ENCODE measurements at regions not wholly inside any gene's neighbourhood (a gene's known extent, or its start where the extent isn't known, plus 50 kb on each side); places are given as distances from the start of the nearest gene placed in this dataset.

GRCh38 chrX:13257223-13258051 lies 62.4 kb downstream of the ATXN3L start:
- TF ChIP-seq POLR2A (IDR thresholded peaks at IDR 0.05) (no peak), POLR2AphosphoS5 (IDR thresholded peaks at IDR 0.05) (no peak)
- TF ChIP-seq, protein P1, sequence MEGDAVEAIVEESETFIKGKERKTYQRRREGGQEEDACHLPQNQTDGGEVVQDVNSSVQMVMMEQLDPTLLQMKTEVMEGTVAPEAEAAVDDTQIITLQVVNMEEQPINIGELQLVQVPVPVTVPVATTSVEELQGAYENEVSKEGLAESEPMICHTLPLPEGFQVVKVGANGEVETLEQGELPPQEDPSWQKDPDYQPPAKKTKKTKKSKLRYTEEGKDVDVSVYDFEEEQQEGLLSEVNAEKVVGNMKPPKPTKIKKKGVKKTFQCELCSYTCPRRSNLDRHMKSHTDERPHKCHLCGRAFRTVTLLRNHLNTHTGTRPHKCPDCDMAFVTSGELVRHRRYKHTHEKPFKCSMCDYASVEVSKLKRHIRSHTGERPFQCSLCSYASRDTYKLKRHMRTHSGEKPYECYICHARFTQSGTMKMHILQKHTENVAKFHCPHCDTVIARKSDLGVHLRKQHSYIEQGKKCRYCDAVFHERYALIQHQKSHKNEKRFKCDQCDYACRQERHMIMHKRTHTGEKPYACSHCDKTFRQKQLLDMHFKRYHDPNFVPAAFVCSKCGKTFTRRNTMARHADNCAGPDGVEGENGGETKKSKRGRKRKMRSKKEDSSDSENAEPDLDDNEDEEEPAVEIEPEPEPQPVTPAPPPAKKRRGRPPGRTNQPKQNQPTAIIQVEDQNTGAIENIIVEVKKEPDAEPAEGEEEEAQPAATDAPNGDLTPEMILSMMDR (IDR thresholded peaks at IDR 0.05), result no peak
